CD4-positive, alpha-beta T cell treated with Interleukin-17A for 1 hour (primary cell): ENCODE measurements at regions not wholly inside any gene's neighbourhood (a gene's known extent, or its start where the extent isn't known, plus 50 kb on each side); places are given as distances from the start of the nearest gene placed in this dataset.

ENCODE experiments used
- DNase-seq: peaks from one replicate; pipeline ENCODE4 v3.0.0-alpha.2; 2020

- DNase-seq, result no peak
These were observed 77.6 kb downstream of the PCDH1 start for GRCh38 chr5:141800617-141801016.

- DNase-seq, result no peak
These were observed 78.6 kb downstream of the PCDH1 start for GRCh38 chr5:141799507-141800167.

- no peak for DNase-seq
These were observed 80.8 kb downstream of the PCDH1 start for GRCh38 chr5:141797425-141797824.

- DNase-seq, result no peak
These were observed 82.8 kb downstream of the PCDH1 start for GRCh38 chr5:141795421-141795820.

GRCh38 chr5:141793881-141794280, 84.3 kb downstream of the PCDH1 start:
- no peak for DNase-seq

- DNase-seq, result no peak
These were observed 84.8 kb downstream of the PCDH1 start for GRCh38 chr5:141793403-141793802.

- DNase-seq, result no peak
These were observed 87.6 kb downstream of the PCDH1 start for GRCh38 chr5:141790630-141791029.

GRCh38 chr5:141789330-141789729, 88.9 kb downstream of the PCDH1 start:
- no peak for DNase-seq

- no peak for DNase-seq
These were observed 89.8 kb downstream of the PCDH1 start for GRCh38 chr5:141788296-141788970.

GRCh38 chr5:141787376-141787775, 90.8 kb downstream of the PCDH1 start:
- DNase-seq, result no peak

GRCh38 chr5:141786700-141787099, 91.5 kb downstream of the PCDH1 start:
- no peak for DNase-seq

- no peak for DNase-seq
These were observed 92.5 kb downstream of the PCDH1 start for GRCh38 chr5:141785711-141786110.

- no peak for DNase-seq
These were observed 93.1 kb downstream of the PCDH1 start for GRCh38 chr5:141785135-141785534.

GRCh38 chr5:141784529-141784928, 93.7 kb downstream of the PCDH1 start:
- no peak for DNase-seq

- no peak for DNase-seq
These were observed 94.3 kb downstream of the PCDH1 start for GRCh38 chr5:141783947-141784296.

- no peak for DNase-seq
These were observed 94.9 kb downstream of the PCDH1 start for GRCh38 chr5:141783005-141783946.

- no peak for DNase-seq
These were observed 96.3 kb downstream of the PCDH1 start for GRCh38 chr5:141781910-141782309.

GRCh38 chr5:141780952-141781781, 97.0 kb downstream of the PCDH1 start:
- no peak for DNase-seq

GRCh38 chr5:141780240-141780951, 97.8 kb downstream of the PCDH1 start:
- DNase-seq, result no peak

GRCh38 chr5:141779503-141779973, 97.5 kb upstream of the ARAP3 start:
- no peak for DNase-seq

- no peak for DNase-seq
These were observed 96.7 kb upstream of the ARAP3 start for GRCh38 chr5:141778683-141779082.

- no peak for DNase-seq
These were observed 96.2 kb upstream of the ARAP3 start for GRCh38 chr5:141778206-141778605.
